MCF 10A (cell line): ENCODE measurements at regions not wholly inside any gene's neighbourhood (a gene's known extent, or its start where the extent isn't known, plus 50 kb on each side); places are given as distances from the start of the nearest gene placed in this dataset.

ENCODE experiments used
- BruUV-seq: library from RNA; stranded (reverse); fragments of 400-500 nt; replicated peaks from 2 replicates; lab custom pipeline; 2021; lab: Mats Ljungman, UMichigan
- CTCF ChIA-PET: fragments of 300-600 bp; sonication (Branson Sonifier 250); formaldehyde crosslinking; extraction: SDS; loops from one replicate; lab custom pipeline; 2021; ENCODE audit warnings: antibody characterized with exemption, inconsistent platforms; lab: Yijun Ruan, JAX
- POLR2A ChIA-PET: fragments of 300-600, 350-650 bp; sonication (Branson Sonifier 250); formaldehyde crosslinking; extraction: SDS; loops from one replicate; lab custom pipeline; 2020; ENCODE audit warnings: antibody characterized with exemption, inconsistent platforms; lab: Yijun Ruan, JAX
- DNase-seq: peaks from one replicate; pipeline ENCODE4 v3.0.0-alpha.2; 2018; ENCODE audit not compliant: unreplicated experiment
- H3K27ac Mint-ChIP-seq: one replicate; pipeline ENCODE4 v1.8.0; 2022; ENCODE audit warnings: mild to moderate bottlenecking, low read depth, mixed read lengths; ENCODE audit not compliant: unreplicated experiment
- H3K27me3 Mint-ChIP-seq: one replicate; pipeline ENCODE4 v1.8.0; 2022; ENCODE audit warnings: mixed read lengths; ENCODE audit not compliant: insufficient read depth, unreplicated experiment
- H3K36me3 Mint-ChIP-seq: one replicate; pipeline ENCODE4 v1.8.0; 2022; ENCODE audit warnings: mild to moderate bottlenecking, moderate library complexity, mixed read lengths; ENCODE audit not compliant: insufficient read depth, unreplicated experiment
- H3K4me1 Mint-ChIP-seq: one replicate; pipeline ENCODE4 v1.8.0; 2022; ENCODE audit warnings: mixed read lengths; ENCODE audit not compliant: insufficient read depth, unreplicated experiment
- H3K4me3 Mint-ChIP-seq: one replicate; pipeline ENCODE4 v1.8.0; 2022; ENCODE audit warnings: mild to moderate bottlenecking, moderate library complexity, mixed read lengths; ENCODE audit not compliant: unreplicated experiment
- H3K9me3 Mint-ChIP-seq: one replicate; pipeline ENCODE4 v1.8.0; 2022; ENCODE audit warnings: mixed read lengths; ENCODE audit not compliant: unreplicated experiment
- intact Hi-C: fragments of 100-400 bp; cut with micrococcal nuclease; formaldehyde crosslinking; loops from 2 replicates; pipeline ENCODE4 v1.14.1; 2022
- TF ChIP-seq, protein P1 (sequence below): fragments of 200-600 bp; IDR thresholded peaks from one replicate; pipeline ENCODE4 v1.8.0; 2022; ENCODE audit warnings: antibody characterized with exemption, mild to moderate bottlenecking; ENCODE audit not compliant: unreplicated experiment

DNA sequence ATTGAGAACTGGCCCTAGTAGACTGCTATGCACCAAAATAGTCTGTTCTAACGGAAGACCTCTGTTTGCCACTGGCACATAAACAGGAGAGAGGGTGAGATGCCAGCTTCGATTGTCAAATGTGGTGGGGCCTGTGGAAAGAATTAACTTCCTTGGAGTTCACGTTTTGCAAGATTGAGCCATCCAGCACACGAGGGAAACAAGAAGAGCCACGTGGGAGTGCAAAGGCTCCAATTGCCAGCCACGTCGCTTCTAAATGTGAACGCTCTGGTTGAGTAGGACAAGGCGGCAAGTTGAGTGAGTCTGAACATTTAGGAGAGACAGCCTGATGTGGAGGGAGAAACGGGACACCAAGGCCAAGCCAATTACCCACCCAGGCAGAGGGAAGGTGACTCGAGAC lies 409.1 kb downstream of the FGF9 start:
- POLR2A ChIA-PET: no interaction called here
- no TSS peak for BruUV-seq
- Mint-ChIP-seq H3K36me3 (no peaks in the 10 kb centered on the region), H3K27ac (no peak overlapping the region), H3K4me1 (peaks cover 12% of the 10 kb centered on the region), H3K4me3 (no peak overlapping the region), H3K9me3 (no peaks in the 10 kb centered on the region), H3K27me3 (peaks cover 3% of the 10 kb centered on the region)
- intact Hi-C loops: no loop called here
- TF ChIP-seq, protein P1, sequence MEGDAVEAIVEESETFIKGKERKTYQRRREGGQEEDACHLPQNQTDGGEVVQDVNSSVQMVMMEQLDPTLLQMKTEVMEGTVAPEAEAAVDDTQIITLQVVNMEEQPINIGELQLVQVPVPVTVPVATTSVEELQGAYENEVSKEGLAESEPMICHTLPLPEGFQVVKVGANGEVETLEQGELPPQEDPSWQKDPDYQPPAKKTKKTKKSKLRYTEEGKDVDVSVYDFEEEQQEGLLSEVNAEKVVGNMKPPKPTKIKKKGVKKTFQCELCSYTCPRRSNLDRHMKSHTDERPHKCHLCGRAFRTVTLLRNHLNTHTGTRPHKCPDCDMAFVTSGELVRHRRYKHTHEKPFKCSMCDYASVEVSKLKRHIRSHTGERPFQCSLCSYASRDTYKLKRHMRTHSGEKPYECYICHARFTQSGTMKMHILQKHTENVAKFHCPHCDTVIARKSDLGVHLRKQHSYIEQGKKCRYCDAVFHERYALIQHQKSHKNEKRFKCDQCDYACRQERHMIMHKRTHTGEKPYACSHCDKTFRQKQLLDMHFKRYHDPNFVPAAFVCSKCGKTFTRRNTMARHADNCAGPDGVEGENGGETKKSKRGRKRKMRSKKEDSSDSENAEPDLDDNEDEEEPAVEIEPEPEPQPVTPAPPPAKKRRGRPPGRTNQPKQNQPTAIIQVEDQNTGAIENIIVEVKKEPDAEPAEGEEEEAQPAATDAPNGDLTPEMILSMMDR: no peak
- CTCF ChIA-PET: no interaction called here
- DNase-seq: no peak

DNA sequence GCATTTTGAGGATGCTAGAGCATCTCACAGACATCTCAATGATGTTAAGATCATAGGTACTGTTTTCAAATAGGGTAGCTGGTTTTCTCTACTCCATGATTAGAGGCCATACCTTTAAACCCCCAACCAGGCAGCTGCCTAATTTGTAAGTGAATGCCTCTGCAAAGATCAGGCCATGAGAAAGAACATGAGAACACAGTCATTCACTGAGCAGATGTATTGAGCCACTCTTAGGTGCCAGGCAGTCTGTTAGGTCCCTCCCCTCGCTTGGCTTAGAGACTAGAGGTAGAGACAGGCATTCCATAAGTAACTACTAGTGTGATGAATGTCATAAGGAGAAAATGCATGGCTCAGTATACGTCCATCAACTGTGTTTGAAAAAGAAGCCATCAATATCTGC lies 410.0 kb downstream of the FGF9 start:
- Mint-ChIP-seq H3K27me3 (peaks cover 11% of the 10 kb centered on the region), H3K9me3 (no peaks in the 10 kb centered on the region), H3K4me1 (peaks cover 12% of the 10 kb centered on the region), H3K4me3 (no peak overlapping the region), H3K27ac (no peak overlapping the region), H3K36me3 (no peaks in the 10 kb centered on the region)
- TF ChIP-seq, protein P1: no peak
- ChIA-PET CTCF (no interaction called here), POLR2A (no interaction called here)
- no TSS peak for BruUV-seq
- DNase-seq: no peak
- intact Hi-C loops: no loop called here

DNA sequence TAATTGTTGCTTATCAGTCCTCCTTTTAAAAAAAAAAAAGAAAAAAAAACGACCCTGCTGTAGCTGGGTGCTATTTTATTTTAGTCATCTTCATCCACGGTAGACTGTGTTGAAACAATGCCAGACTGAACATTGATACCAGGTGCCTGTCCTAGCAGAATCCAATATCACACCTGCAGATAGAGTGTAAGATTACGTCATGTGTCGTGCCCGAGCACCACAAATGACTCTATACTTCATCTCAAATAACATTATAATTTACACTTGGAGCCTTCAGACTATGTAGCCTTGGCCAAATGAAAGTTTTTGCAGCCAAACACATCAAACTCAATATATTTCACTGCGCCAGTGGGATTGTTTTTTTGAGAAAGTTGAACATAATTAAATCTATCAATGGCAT lies 410.6 kb downstream of the FGF9 start:
- Mint-ChIP-seq H3K4me1 (peaks cover 12% of the 10 kb centered on the region), H3K4me3 (no peak overlapping the region), H3K27ac (no peak overlapping the region), H3K36me3 (no peaks in the 10 kb centered on the region), H3K9me3 (no peaks in the 10 kb centered on the region), H3K27me3 (peaks cover 11% of the 10 kb centered on the region)
- intact Hi-C loops: no loop called here
- POLR2A ChIA-PET: interaction anchor here (0.6 kb wide), 1 partner anchor 44 kb away, joined by 5 read pairs; no protein-coding TSS in a partner anchor
- TF ChIP-seq, protein P1: no peak
- CTCF ChIA-PET: interaction anchor here (0.6 kb wide), 1 partner anchor 40 kb away, joined by 3 read pairs; no protein-coding TSS in a partner anchor
- BruUV-seq: no TSS peak
- DNase-seq: no peak

DNA sequence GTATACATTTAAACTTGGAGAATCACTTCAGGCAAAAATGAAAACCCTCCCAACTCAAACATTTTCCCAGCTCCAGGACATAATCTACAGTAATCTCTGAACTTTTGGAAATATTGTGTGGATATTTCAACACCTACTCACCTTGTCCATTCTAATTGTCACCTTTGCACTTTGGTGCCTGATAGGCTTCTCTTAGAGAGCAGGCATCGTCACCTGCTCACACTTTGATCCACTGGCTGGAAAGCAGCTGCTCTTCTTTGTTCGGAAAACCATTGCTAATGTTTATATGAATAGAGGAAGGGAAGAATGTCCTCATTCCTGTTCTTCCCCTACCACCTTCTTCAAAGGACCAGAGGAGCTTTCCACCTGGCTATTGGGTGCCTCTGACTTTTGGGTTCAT lies 411.2 kb downstream of the FGF9 start:
- TF ChIP-seq, protein P1: no peak
- no peak overlapping the region for H3K27ac Mint-ChIP-seq

More for the DNA sequence above, 411.2 kb downstream of the FGF9 start:
- no peaks in the 10 kb centered on the region for H3K9me3 Mint-ChIP-seq
- peaks cover 11% of the 10 kb centered on the region for H3K27me3 Mint-ChIP-seq
- H3K36me3 Mint-ChIP-seq: no peaks in the 10 kb centered on the region
- no peak overlapping the region for H3K4me3 Mint-ChIP-seq
- H3K4me1 Mint-ChIP-seq: peaks cover 9% of the 10 kb centered on the region
- CTCF ChIA-PET: no interaction called here
- POLR2A ChIA-PET: interaction anchor here (0.6 kb wide), 1 partner anchor 44 kb away, joined by 5 read pairs; no protein-coding TSS in a partner anchor
- DNase-seq: no peak
- intact Hi-C loops: no loop called here
- BruUV-seq: no TSS peak
